Retinal pigment epithelial cell (primary cell): ENCODE measurements at regions not wholly inside any gene's neighbourhood (a gene's known extent, or its start where the extent isn't known, plus 50 kb on each side); places are given as distances from the start of the nearest gene placed in this dataset.

Experiments used
- DNase-seq: peaks from one replicate; pipeline ENCODE4 v3.0.0-alpha.2; 2010; ENCODE audit warnings: low read depth
- H3K4me3 ChIP-seq: 2 replicates; pipeline ENCODE4 v1.5.1; 2011; ENCODE audit warnings: mild to moderate bottlenecking, low read length, control low read depth, moderate library complexity
- TF ChIP-seq, protein P1 (sequence below): conservative IDR thresholded peaks from 2 replicates; pipeline ENCODE4 v1.5.1; 2011; ENCODE audit warnings: low read depth, low read length, control low read depth, inconsistent platforms

DNA sequence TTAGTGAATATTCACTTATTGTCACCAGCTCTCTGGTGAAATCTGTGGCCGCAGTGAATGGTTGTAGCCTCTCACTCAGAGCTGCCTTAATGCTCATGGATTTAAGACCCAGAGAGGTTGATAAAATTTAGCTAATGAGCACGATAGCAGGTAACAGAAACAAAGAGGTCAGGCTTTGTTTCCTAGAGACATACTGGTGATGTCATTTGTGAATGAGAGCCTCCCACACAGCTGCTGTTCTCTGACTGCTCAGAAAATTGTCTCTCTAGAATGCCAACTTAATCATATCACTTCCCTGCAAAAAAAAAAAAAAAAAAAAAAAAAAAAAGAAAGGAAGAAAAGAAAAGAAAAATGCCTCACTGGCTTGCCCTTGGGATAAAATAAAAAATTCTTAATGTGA lies 411.7 kb upstream of the MYT1L start:
- no peak overlapping the region for H3K4me3 ChIP-seq
- no peak for DNase-seq
- TF ChIP-seq, protein P1, sequence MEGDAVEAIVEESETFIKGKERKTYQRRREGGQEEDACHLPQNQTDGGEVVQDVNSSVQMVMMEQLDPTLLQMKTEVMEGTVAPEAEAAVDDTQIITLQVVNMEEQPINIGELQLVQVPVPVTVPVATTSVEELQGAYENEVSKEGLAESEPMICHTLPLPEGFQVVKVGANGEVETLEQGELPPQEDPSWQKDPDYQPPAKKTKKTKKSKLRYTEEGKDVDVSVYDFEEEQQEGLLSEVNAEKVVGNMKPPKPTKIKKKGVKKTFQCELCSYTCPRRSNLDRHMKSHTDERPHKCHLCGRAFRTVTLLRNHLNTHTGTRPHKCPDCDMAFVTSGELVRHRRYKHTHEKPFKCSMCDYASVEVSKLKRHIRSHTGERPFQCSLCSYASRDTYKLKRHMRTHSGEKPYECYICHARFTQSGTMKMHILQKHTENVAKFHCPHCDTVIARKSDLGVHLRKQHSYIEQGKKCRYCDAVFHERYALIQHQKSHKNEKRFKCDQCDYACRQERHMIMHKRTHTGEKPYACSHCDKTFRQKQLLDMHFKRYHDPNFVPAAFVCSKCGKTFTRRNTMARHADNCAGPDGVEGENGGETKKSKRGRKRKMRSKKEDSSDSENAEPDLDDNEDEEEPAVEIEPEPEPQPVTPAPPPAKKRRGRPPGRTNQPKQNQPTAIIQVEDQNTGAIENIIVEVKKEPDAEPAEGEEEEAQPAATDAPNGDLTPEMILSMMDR = no peak

DNA sequence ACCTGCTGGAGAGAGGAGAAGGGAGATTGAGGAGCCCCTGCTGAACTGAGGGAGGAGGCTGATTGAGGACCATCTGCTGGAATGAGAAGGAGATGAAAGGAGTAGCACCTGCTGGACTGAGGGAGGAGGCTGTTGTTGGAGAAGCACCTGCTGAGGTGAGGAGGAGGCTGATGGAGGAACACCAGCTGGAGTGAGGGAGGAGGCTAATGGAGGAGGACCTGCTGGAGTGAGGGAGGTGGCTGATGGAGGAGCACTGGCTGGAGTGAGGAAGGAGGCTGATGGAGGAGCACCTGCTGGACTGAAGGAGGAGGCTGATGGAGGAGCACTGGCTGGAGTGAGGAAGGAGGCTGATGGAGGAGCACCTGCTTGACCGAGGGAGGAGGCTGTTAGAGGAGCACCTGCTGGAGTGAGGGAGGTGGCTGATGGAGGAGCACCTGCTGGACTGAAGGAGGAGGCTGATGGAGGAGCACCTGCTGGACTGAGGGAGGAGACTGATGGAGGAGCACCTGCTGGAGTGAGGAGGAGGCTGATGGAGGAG lies 409.2 kb upstream of the MYT1L start:
- no peak for DNase-seq
- H3K4me3 ChIP-seq = no peak overlapping the region
- TF ChIP-seq, protein P1 = no peak

DNA sequence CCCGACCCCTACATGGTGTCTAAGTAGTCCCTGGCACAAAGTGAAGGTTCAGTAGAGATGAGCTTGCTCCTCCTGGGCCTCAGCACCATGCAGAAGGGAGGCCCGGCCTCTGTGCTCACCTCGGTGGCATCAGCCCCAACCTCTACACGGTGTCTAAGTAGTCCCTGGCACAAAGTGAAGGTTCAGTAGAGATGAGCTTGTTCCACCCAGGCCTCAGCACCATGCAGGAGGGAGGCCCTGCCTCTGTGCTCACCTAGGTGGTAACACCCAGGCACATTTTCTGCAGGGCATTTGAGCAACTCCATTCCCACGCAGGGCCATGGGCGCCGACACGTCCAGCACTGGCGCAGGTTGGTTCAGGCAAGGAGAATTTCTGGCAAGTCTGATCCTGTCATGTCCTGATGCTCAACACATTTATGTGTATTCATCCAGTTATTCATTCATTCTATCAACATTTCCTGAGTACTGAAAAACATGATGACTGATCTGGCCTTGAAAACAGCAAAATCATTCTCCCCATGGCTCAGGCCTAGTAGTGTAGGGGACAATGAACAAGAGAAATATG lies 408.2 kb upstream of the MYT1L start:
- DNase-seq = no peak
- no peak overlapping the region for H3K4me3 ChIP-seq
- TF ChIP-seq, protein P1 = no peak

DNA sequence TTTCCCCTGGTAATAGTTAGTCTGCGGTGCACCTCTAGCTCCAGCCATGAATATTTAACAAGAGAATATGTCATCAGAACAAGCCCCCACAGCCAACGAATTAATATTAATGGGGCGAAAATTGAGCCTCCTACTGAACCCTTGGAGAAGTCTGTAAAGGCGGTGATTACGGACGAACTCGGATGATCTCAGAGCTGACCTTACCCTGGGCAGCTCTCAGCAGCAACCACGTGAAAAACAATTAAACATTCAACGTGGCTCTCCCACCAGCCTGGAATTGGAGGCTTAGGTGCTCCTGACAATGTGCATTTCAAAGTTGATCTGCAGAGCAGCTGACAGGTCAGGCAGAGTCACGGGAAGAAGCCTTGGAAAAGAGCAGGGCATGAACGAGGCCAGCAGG lies 407.6 kb upstream of the MYT1L start:
- no peak overlapping the region for H3K4me3 ChIP-seq
- TF ChIP-seq, protein P1 = no peak
- no peak for DNase-seq

DNA sequence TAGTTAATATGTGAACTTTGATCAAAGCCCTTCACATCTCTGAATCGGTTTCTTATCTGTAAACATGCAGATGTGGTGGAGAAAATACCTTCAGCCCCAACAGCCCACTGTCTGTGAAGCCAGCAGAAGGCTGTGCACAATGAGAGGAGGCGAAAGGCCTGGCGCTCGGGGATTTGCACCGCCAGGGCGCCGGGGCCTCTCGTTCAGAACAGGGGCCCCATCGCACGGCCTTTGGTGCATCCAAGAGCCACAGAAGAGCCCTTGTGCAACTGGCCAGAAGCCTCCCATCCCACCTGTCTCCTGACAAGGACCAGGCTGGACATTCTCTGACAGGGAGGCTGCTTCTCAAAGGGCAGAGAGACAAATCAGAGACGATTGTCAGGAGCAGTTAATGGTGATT lies 407.2 kb upstream of the MYT1L start:
- TF ChIP-seq, protein P1 = no peak
- no peak overlapping the region for H3K4me3 ChIP-seq
- no peak for DNase-seq

DNA sequence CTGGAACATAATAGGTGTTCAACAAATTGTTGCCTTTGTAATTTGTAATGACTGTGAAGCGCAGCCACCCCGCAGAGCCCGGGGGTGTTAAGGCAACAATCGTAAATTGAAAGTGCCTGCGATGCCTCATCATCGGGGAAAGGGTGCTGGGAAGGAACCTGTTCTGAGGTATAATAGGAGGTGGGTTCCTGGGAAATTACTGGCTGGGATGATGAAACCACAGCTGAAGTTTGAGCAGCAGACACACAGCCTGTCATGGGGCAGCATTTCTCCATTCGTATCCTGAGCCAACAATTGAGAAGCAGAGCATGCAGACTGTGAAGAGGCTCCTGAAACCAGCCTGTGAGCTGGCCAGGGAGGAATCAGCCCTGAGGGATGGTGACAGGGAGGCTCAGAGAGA lies 404.0 kb upstream of the MYT1L start:
- TF ChIP-seq, protein P1 = no peak
- H3K4me3 ChIP-seq = no peak overlapping the region
- DNase-seq = no peak

DNA sequence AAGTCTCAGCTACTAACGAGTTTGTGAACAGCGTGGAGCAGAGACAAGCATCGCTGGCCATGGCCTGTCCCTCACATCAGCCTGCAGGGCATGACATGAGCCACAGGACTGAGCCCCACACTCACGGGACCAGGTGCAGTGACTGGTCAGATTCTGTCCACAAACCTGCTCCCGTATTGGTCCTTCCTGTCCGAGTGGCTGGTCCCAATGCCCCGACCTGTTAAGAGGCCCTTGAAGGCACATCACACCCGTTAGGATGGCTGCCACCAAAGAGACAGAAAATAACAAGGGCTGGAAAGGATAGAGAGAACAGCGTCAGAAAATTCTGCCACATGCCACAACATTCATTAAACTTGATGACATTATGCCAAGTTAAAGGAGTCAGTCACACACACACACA lies 403.2 kb upstream of the MYT1L start:
- H3K4me3 ChIP-seq = no peak overlapping the region
- no peak for DNase-seq
- TF ChIP-seq, protein P1 = no peak
